Activated CD4-positive, alpha-beta memory T cell treated with anti-CD3 and anti-CD28 coated beads for 36 hours (primary cell): ENCODE measurements at regions not wholly inside any gene's neighbourhood (a gene's known extent, or its start where the extent isn't known, plus 50 kb on each side); places are given as distances from the start of the nearest gene placed in this dataset.

ENCODE experiments used
- CTCF ChIA-PET: fragments of 350-600 bp; sonication (Branson Sonifier 250); formaldehyde crosslinking; loops from one replicate; lab custom pipeline; 2021; ENCODE audit warnings: antibody characterized with exemption, inconsistent platforms; lab: Charles Lee
- POLR2A ChIA-PET: fragments of 350-600 bp; sonication (Branson Sonifier 250); formaldehyde crosslinking; loops from one replicate; lab custom pipeline; 2021; ENCODE audit warnings: antibody characterized with exemption; lab: Charles Lee
- DNase-seq: peaks from one replicate; pipeline ENCODE4 v3.0.0-alpha.2; 2020
- H3K27ac Mint-ChIP-seq: one replicate; pipeline ENCODE4 v1.8.0; 2021; ENCODE audit warnings: mixed read lengths
- H3K27me3 Mint-ChIP-seq: one replicate; pipeline ENCODE4 v1.8.0; 2021; ENCODE audit warnings: mixed read lengths
- H3K36me3 Mint-ChIP-seq: one replicate; pipeline ENCODE4 v1.8.0; 2021; ENCODE audit warnings: mixed read lengths
- H3K4me1 Mint-ChIP-seq: one replicate; pipeline ENCODE4 v1.8.0; 2021; ENCODE audit warnings: low read depth, mixed read lengths
- H3K4me3 Mint-ChIP-seq: one replicate; pipeline ENCODE4 v1.8.0; 2021; ENCODE audit warnings: mild to moderate bottlenecking, mixed read lengths
- H3K9me3 Mint-ChIP-seq: one replicate; pipeline ENCODE4 v1.8.0; 2021; ENCODE audit warnings: mixed read lengths
- intact Hi-C: fragments of 100-400 bp; cut with micrococcal nuclease; formaldehyde crosslinking; loops from one replicate; pipeline ENCODE4 v1.15.1; 2023

GRCh38 chr2:6656633-6657032 lies 209.1 kb downstream of the CMPK2 start:
- Mint-ChIP-seq H3K27me3 (peaks cover 1% of the 10 kb centered on the region), H3K4me3 (no peak overlapping the region), H3K27ac (no peak overlapping the region), H3K9me3 (no peaks in the 10 kb centered on the region), H3K4me1 (no peaks in the 10 kb centered on the region), H3K36me3 (no peaks in the 10 kb centered on the region)
- ChIA-PET POLR2A (no interaction called here), CTCF (no interaction called here)
- DNase-seq: no peak
- intact Hi-C loops: no loop called here

- H3K36me3 Mint-ChIP-seq: no peaks in the 10 kb centered on the region
- DNase-seq: no peak
- intact Hi-C loops: no loop called here
- no peak overlapping the region for H3K4me3 Mint-ChIP-seq
- ChIA-PET CTCF (no interaction called here), POLR2A (no interaction called here)
- H3K27me3 Mint-ChIP-seq: no peaks in the 10 kb centered on the region
- no peaks in the 10 kb centered on the region for H3K9me3 Mint-ChIP-seq
- H3K27ac Mint-ChIP-seq: no peak overlapping the region
- no peaks in the 10 kb centered on the region for H3K4me1 Mint-ChIP-seq
Measured at GRCh38 chr2:6657136-6657535, 208.6 kb downstream of the CMPK2 start.

GRCh38 chr2:6657855-6658254 lies 207.9 kb downstream of the CMPK2 start:
- H3K4me3 Mint-ChIP-seq: no peak overlapping the region
- ChIA-PET POLR2A (no interaction called here), CTCF (no interaction called here)
- intact Hi-C loops: no loop called here
- H3K27me3 Mint-ChIP-seq: no peaks in the 10 kb centered on the region
- H3K4me1 Mint-ChIP-seq: no peaks in the 10 kb centered on the region
- H3K36me3 Mint-ChIP-seq: no peaks in the 10 kb centered on the region
- H3K27ac Mint-ChIP-seq: no peak overlapping the region
- no peaks in the 10 kb centered on the region for H3K9me3 Mint-ChIP-seq
- DNase-seq: no peak

GRCh38 chr2:6664332-6665061 lies 201.2 kb downstream of the CMPK2 start:
- no peaks in the 10 kb centered on the region for H3K4me1 Mint-ChIP-seq
- DNase-seq: no peak
- intact Hi-C loops: no loop called here
- ChIA-PET CTCF (no interaction called here), POLR2A (no interaction called here)
- H3K27ac Mint-ChIP-seq: no peak overlapping the region
- H3K27me3 Mint-ChIP-seq: no peaks in the 10 kb centered on the region
- no peaks in the 10 kb centered on the region for H3K36me3 Mint-ChIP-seq
- H3K4me3 Mint-ChIP-seq: no peak overlapping the region
- no peaks in the 10 kb centered on the region for H3K9me3 Mint-ChIP-seq

GRCh38 chr2:6665093-6666045 lies 200.3 kb downstream of the CMPK2 start:
- Mint-ChIP-seq H3K27ac (no peak overlapping the region), H3K9me3 (no peaks in the 10 kb centered on the region), H3K27me3 (no peaks in the 10 kb centered on the region), H3K4me3 (no peak overlapping the region), H3K4me1 (no peaks in the 10 kb centered on the region), H3K36me3 (no peaks in the 10 kb centered on the region)
- POLR2A ChIA-PET: no interaction called here
- intact Hi-C loops: no loop called here
- CTCF ChIA-PET: no interaction called here
- no peak for DNase-seq

GRCh38 chr2:6667326-6667725 lies 198.4 kb downstream of the CMPK2 start:
- Mint-ChIP-seq H3K9me3 (no peaks in the 10 kb centered on the region), H3K4me1 (no peaks in the 10 kb centered on the region), H3K27ac (no peak overlapping the region), H3K4me3 (no peak overlapping the region), H3K36me3 (no peaks in the 10 kb centered on the region), H3K27me3 (peaks cover 2% of the 10 kb centered on the region)
- DNase-seq: no peak
- intact Hi-C loops: no loop called here
- ChIA-PET CTCF (no interaction called here), POLR2A (no interaction called here)

- CTCF ChIA-PET: no interaction called here
Measured at GRCh38 chr2:6671913-6672312, 193.8 kb downstream of the CMPK2 start.

GRCh38 chr2:6674381-6674780 lies 191.3 kb downstream of the CMPK2 start:
- Mint-ChIP-seq H3K4me3 (no peak overlapping the region), H3K36me3 (no peaks in the 10 kb centered on the region), H3K4me1 (no peaks in the 10 kb centered on the region), H3K27ac (no peak overlapping the region), H3K9me3 (no peaks in the 10 kb centered on the region), H3K27me3 (peaks cover 2% of the 10 kb centered on the region)
- ChIA-PET CTCF (no interaction called here), POLR2A (no interaction called here)
- intact Hi-C loops: no loop called here
- DNase-seq: no peak

More at GRCh38 chr2:6671913-6672312, 193.8 kb downstream of the CMPK2 start:
- POLR2A ChIA-PET: no interaction called here
- no peaks in the 10 kb centered on the region for H3K4me1 Mint-ChIP-seq
- no peak overlapping the region for H3K27ac Mint-ChIP-seq
- H3K27me3 Mint-ChIP-seq: peaks cover 2% of the 10 kb centered on the region
- no peaks in the 10 kb centered on the region for H3K9me3 Mint-ChIP-seq
- no peaks in the 10 kb centered on the region for H3K36me3 Mint-ChIP-seq
- no peak overlapping the region for H3K4me3 Mint-ChIP-seq
- intact Hi-C loops: no loop called here
- DNase-seq: no peak

GRCh38 chr2:6675791-6676190 lies 189.9 kb downstream of the CMPK2 start:
- ChIA-PET POLR2A (no interaction called here), CTCF (no interaction called here)
- no peak for DNase-seq
- Mint-ChIP-seq H3K27me3 (peaks cover 3% of the 10 kb centered on the region), H3K36me3 (no peaks in the 10 kb centered on the region), H3K9me3 (no peaks in the 10 kb centered on the region), H3K27ac (no peak overlapping the region), H3K4me3 (no peak overlapping the region), H3K4me1 (no peaks in the 10 kb centered on the region)
- intact Hi-C loops: no loop called here

- Mint-ChIP-seq H3K4me1 (no peaks in the 10 kb centered on the region), H3K9me3 (no peaks in the 10 kb centered on the region)
- CTCF ChIA-PET: no interaction called here
Measured at GRCh38 chr2:6676241-6676640, 189.5 kb downstream of the CMPK2 start.

GRCh38 chr2:6676776-6677175 lies 188.9 kb downstream of the CMPK2 start:
- POLR2A ChIA-PET: no interaction called here
- peaks cover 3% of the 10 kb centered on the region for H3K27me3 Mint-ChIP-seq
- no peak overlapping the region for H3K27ac Mint-ChIP-seq
- CTCF ChIA-PET: no interaction called here
- intact Hi-C loops: no loop called here
- H3K4me3 Mint-ChIP-seq: no peak overlapping the region
- no peak for DNase-seq
- H3K36me3 Mint-ChIP-seq: no peaks in the 10 kb centered on the region
- H3K4me1 Mint-ChIP-seq: no peaks in the 10 kb centered on the region
- H3K9me3 Mint-ChIP-seq: no peaks in the 10 kb centered on the region

More at GRCh38 chr2:6676241-6676640, 189.5 kb downstream of the CMPK2 start:
- Mint-ChIP-seq H3K36me3 (no peaks in the 10 kb centered on the region), H3K27ac (no peak overlapping the region), H3K4me3 (no peak overlapping the region), H3K27me3 (peaks cover 3% of the 10 kb centered on the region)
- intact Hi-C loops: no loop called here
- no peak for DNase-seq
- POLR2A ChIA-PET: no interaction called here

- no peaks in the 10 kb centered on the region for H3K4me1 Mint-ChIP-seq
- ChIA-PET POLR2A (no interaction called here), CTCF (interaction anchor here (1.4 kb wide), 1 partner anchor 10 kb away, joined by 3 read pairs; no protein-coding TSS in a partner anchor)
- intact Hi-C loops: no loop called here
- H3K4me3 Mint-ChIP-seq: no peak overlapping the region
- H3K36me3 Mint-ChIP-seq: no peaks in the 10 kb centered on the region
- DNase-seq: no peak
- peaks cover 6% of the 10 kb centered on the region for H3K27me3 Mint-ChIP-seq
- no peak overlapping the region for H3K27ac Mint-ChIP-seq
- no peaks in the 10 kb centered on the region for H3K9me3 Mint-ChIP-seq
Measured at GRCh38 chr2:6679471-6679870, 186.2 kb downstream of the CMPK2 start.
